ENCODE measurements at regions not wholly inside any gene's neighbourhood (a gene's known extent, or its start where the extent isn't known, plus 50 kb on each side); places are given as distances from the start of the nearest gene placed in this dataset.

- no peak overlapping the region for H3K27ac ChIP-seq
- no peak for TF ChIP-seq CTCF (IDR thresholded peaks at IDR 0.05; ENCODE audit: low read depth, low read length, missing control alignments)
- DNase-seq = no peak
- no peaks in the 10 kb centered on the region for H3K27me3 ChIP-seq (replicated peaks)
- no peak overlapping the region for H3K4me3 ChIP-seq (ENCODE audit: low read depth, low read length)
- in situ Hi-C loops (cut with HindIII; ENCODE audit: low pct_ligation_motif_present, low sequenced_read_pairs) = no loop called here
- no peaks in the 10 kb centered on the region for H3K36me3 ChIP-seq (replicated peaks)
Measured at GRCh38 chr7:89998554-89998953, 155.7 kb upstream of the STEAP1 start.

- no peaks in the 10 kb centered on the region for H3K27me3 ChIP-seq (replicated peaks)
- in situ Hi-C loops (cut with HindIII; ENCODE audit: low pct_ligation_motif_present, low sequenced_read_pairs) = no loop called here
- no peak overlapping the region for H3K27ac ChIP-seq
- TF ChIP-seq CTCF (IDR thresholded peaks at IDR 0.05; ENCODE audit: low read depth, low read length, missing control alignments) = no peak
- no peak for DNase-seq
- H3K4me3 ChIP-seq (ENCODE audit: low read depth, low read length) = no peak overlapping the region
- no peaks in the 10 kb centered on the region for H3K36me3 ChIP-seq (replicated peaks)
Measured at GRCh38 chr7:90005836-90006235, 148.4 kb upstream of the STEAP1 start.

- in situ Hi-C loops (cut with HindIII; ENCODE audit: low pct_ligation_motif_present, low sequenced_read_pairs) = no loop called here
- no peak for TF ChIP-seq CTCF (IDR thresholded peaks at IDR 0.05; ENCODE audit: low read depth, low read length, missing control alignments)
- Histone ChIP-seq H3K27me3 (replicated peaks) (no peaks in the 10 kb centered on the region), H3K4me3 (ENCODE audit: low read depth, low read length) (no peak overlapping the region), H3K36me3 (replicated peaks) (no peaks in the 10 kb centered on the region), H3K27ac (no peak overlapping the region)
- DNase-seq = no peak
Measured at GRCh38 chr7:90007001-90007654, 147.1 kb upstream of the STEAP1 start.

GRCh38 chr7:90007831-90008230, 146.4 kb upstream of the STEAP1 start:
- Histone ChIP-seq H3K36me3 (replicated peaks) (no peaks in the 10 kb centered on the region), H3K4me3 (ENCODE audit: low read depth, low read length) (no peak overlapping the region), H3K27ac (no peak overlapping the region), H3K27me3 (replicated peaks) (no peaks in the 10 kb centered on the region)
- in situ Hi-C loops (cut with HindIII; ENCODE audit: low pct_ligation_motif_present, low sequenced_read_pairs) = no loop called here
- TF ChIP-seq CTCF (IDR thresholded peaks at IDR 0.05; ENCODE audit: low read depth, low read length, missing control alignments) = no peak
- DNase-seq = no peak

- no peak for DNase-seq
- H3K27ac ChIP-seq = no peak overlapping the region
- TF ChIP-seq CTCF (IDR thresholded peaks at IDR 0.05; ENCODE audit: low read depth, low read length, missing control alignments) = no peak
- no peaks in the 10 kb centered on the region for H3K27me3 ChIP-seq (replicated peaks)
- in situ Hi-C loops (cut with HindIII; ENCODE audit: low pct_ligation_motif_present, low sequenced_read_pairs) = no loop called here
- H3K36me3 ChIP-seq (replicated peaks) = no peaks in the 10 kb centered on the region
- H3K4me3 ChIP-seq (ENCODE audit: low read depth, low read length) = no peak overlapping the region
Measured at GRCh38 chr7:90022213-90022612, 132.1 kb upstream of the STEAP1 start.

- Histone ChIP-seq H3K36me3 (replicated peaks) (no peaks in the 10 kb centered on the region), H3K27ac (no peak overlapping the region), H3K4me3 (ENCODE audit: low read depth, low read length) (no peak overlapping the region), H3K27me3 (replicated peaks) (no peaks in the 10 kb centered on the region)
- no peak for DNase-seq
- no peak for TF ChIP-seq CTCF (IDR thresholded peaks at IDR 0.05; ENCODE audit: low read depth, low read length, missing control alignments)
- in situ Hi-C loops (cut with HindIII; ENCODE audit: low pct_ligation_motif_present, low sequenced_read_pairs) = no loop called here
Measured at GRCh38 chr7:90025771-90026170, 128.5 kb upstream of the STEAP1 start.
